ENCODE measurements at regions not wholly inside any gene's neighbourhood (a gene's known extent, or its start where the extent isn't known, plus 50 kb on each side); places are given as distances from the start of the nearest gene placed in this dataset.

- H4K20me1 ChIP-seq (ENCODE audit: insufficient read depth, low read depth, low read length): no peaks in the 10 kb centered on the region
- H3K27me3 ChIP-seq (ENCODE audit: low read length): no peaks in the 10 kb centered on the region
- peaks cover 28% of the 10 kb centered on the region for H3K4me1 ChIP-seq (ENCODE audit: low read length)
- no peak for DNase-seq
- H3K9ac ChIP-seq (ENCODE audit: low read length): no peak overlapping the region
- no peaks in the 10 kb centered on the region for H3K79me2 ChIP-seq (ENCODE audit: low read length)
- H2AFZ ChIP-seq (ENCODE audit: low read length): no peak overlapping the region
- no peaks in the 10 kb centered on the region for H3K36me3 ChIP-seq (ENCODE audit: insufficient read depth, low read length)
- no peak overlapping the region for H3K27ac ChIP-seq (ENCODE audit: low read length)
- H3K4me3 ChIP-seq (ENCODE audit: low read length): no peak overlapping the region
- H3K9me2 ChIP-seq (replicated peaks; ENCODE audit: insufficient read depth, low read length): no peaks in the 10 kb centered on the region
- H3K9me3 ChIP-seq (ENCODE audit: low read length): no peaks in the 10 kb centered on the region
- no peak overlapping the region for H3K4me2 ChIP-seq (ENCODE audit: low read depth, low read length, poor library complexity, severe bottlenecking)
These were observed 75.7 kb downstream of the FAM43A start for GRCh38 chr3:194761384-194761783.

GRCh38 chr3:194766845-194767244, 81.2 kb downstream of the FAM43A start:
- Histone ChIP-seq H2AFZ (ENCODE audit: low read length) (no peak overlapping the region), H3K79me2 (ENCODE audit: low read length) (no peaks in the 10 kb centered on the region), H3K9me2 (replicated peaks; ENCODE audit: insufficient read depth, low read length) (no peaks in the 10 kb centered on the region), H3K4me2 (ENCODE audit: low read depth, low read length, poor library complexity, severe bottlenecking) (no peak overlapping the region), H3K27me3 (ENCODE audit: low read length) (no peaks in the 10 kb centered on the region), H3K36me3 (ENCODE audit: insufficient read depth, low read length) (no peaks in the 10 kb centered on the region), H3K9me3 (ENCODE audit: low read length) (no peaks in the 10 kb centered on the region), H3K27ac (ENCODE audit: low read length) (no peak overlapping the region), H3K9ac (ENCODE audit: low read length) (no peak overlapping the region), H3K4me3 (ENCODE audit: low read length) (no peak overlapping the region), H4K20me1 (ENCODE audit: insufficient read depth, low read depth, low read length) (no peaks in the 10 kb centered on the region), H3K4me1 (ENCODE audit: low read length) (peaks cover 31% of the 10 kb centered on the region)
- DNase-seq: peak; percentile 62

- Histone ChIP-seq H3K4me1 (ENCODE audit: low read length) (peaks cover 32% of the 10 kb centered on the region), H3K79me2 (ENCODE audit: low read length) (no peaks in the 10 kb centered on the region), H3K27ac (ENCODE audit: low read length) (no peak overlapping the region), H3K4me2 (ENCODE audit: low read depth, low read length, poor library complexity, severe bottlenecking) (no peak overlapping the region), H3K27me3 (ENCODE audit: low read length) (no peaks in the 10 kb centered on the region), H3K9me3 (ENCODE audit: low read length) (no peaks in the 10 kb centered on the region), H3K9ac (ENCODE audit: low read length) (no peak overlapping the region), H4K20me1 (ENCODE audit: insufficient read depth, low read depth, low read length) (no peaks in the 10 kb centered on the region), H3K4me3 (ENCODE audit: low read length) (no peak overlapping the region), H3K9me2 (replicated peaks; ENCODE audit: insufficient read depth, low read length) (no peaks in the 10 kb centered on the region), H3K36me3 (ENCODE audit: insufficient read depth, low read length) (no peaks in the 10 kb centered on the region), H2AFZ (ENCODE audit: low read length) (no peak overlapping the region)
- no peak for DNase-seq
These were observed 81.9 kb downstream of the FAM43A start for GRCh38 chr3:194767446-194768207.

GRCh38 chr3:194768586-194768985, 82.9 kb downstream of the FAM43A start:
- H3K27me3 ChIP-seq (ENCODE audit: low read length): no peaks in the 10 kb centered on the region
- H2AFZ ChIP-seq (ENCODE audit: low read length): peak overlapping the region; percentile 32; the same call in 1 of the 2 replicates
- no peaks in the 10 kb centered on the region for H3K79me2 ChIP-seq (ENCODE audit: low read length)
- peak overlapping the region; percentile 3; the same call in 1 of the 2 replicates for H3K4me3 ChIP-seq (ENCODE audit: low read length)
- H4K20me1 ChIP-seq (ENCODE audit: insufficient read depth, low read depth, low read length): no peaks in the 10 kb centered on the region
- peak overlapping the region; percentile 42 for H3K4me2 ChIP-seq (ENCODE audit: low read depth, low read length, poor library complexity, severe bottlenecking)
- H3K9me2 ChIP-seq (replicated peaks; ENCODE audit: insufficient read depth, low read length): no peaks in the 10 kb centered on the region
- H3K36me3 ChIP-seq (ENCODE audit: insufficient read depth, low read length): no peaks in the 10 kb centered on the region
- DNase-seq: no peak
- H3K9me3 ChIP-seq (ENCODE audit: low read length): no peaks in the 10 kb centered on the region
- H3K4me1 ChIP-seq (ENCODE audit: low read length): peaks cover 41% of the 10 kb centered on the region
- H3K27ac ChIP-seq (ENCODE audit: low read length): no peak overlapping the region
- peak overlapping the region; percentile 31 for H3K9ac ChIP-seq (ENCODE audit: low read length)

- H3K9me2 ChIP-seq (replicated peaks; ENCODE audit: insufficient read depth, low read length): no peaks in the 10 kb centered on the region
- H3K36me3 ChIP-seq (ENCODE audit: insufficient read depth, low read length): no peaks in the 10 kb centered on the region
- H3K9ac ChIP-seq (ENCODE audit: low read length): peak overlapping the region; percentile 64
- peaks cover 43% of the 10 kb centered on the region for H3K4me1 ChIP-seq (ENCODE audit: low read length)
- H4K20me1 ChIP-seq (ENCODE audit: insufficient read depth, low read depth, low read length): no peaks in the 10 kb centered on the region
- peak overlapping the region; percentile 79 for H3K4me2 ChIP-seq (ENCODE audit: low read depth, low read length, poor library complexity, severe bottlenecking)
- peak; percentile 100 for DNase-seq
- peak overlapping the region; percentile 66 for H3K27ac ChIP-seq (ENCODE audit: low read length)
- H2AFZ ChIP-seq (ENCODE audit: low read length): peak overlapping the region; percentile 82
- H3K4me3 ChIP-seq (ENCODE audit: low read length): peak overlapping the region; percentile 59
- H3K27me3 ChIP-seq (ENCODE audit: low read length): no peaks in the 10 kb centered on the region
- no peaks in the 10 kb centered on the region for H3K79me2 ChIP-seq (ENCODE audit: low read length)
- no peaks in the 10 kb centered on the region for H3K9me3 ChIP-seq (ENCODE audit: low read length)
These were observed 83.4 kb downstream of the FAM43A start for GRCh38 chr3:194769020-194769643.

GRCh38 chr3:194772241-194773000, 86.7 kb downstream of the FAM43A start:
- no peak overlapping the region for H2AFZ ChIP-seq (ENCODE audit: low read length)
- H3K4me1 ChIP-seq (ENCODE audit: low read length): peaks cover 29% of the 10 kb centered on the region
- H3K27ac ChIP-seq (ENCODE audit: low read length): no peak overlapping the region
- no peak overlapping the region for H3K4me2 ChIP-seq (ENCODE audit: low read depth, low read length, poor library complexity, severe bottlenecking)
- no peaks in the 10 kb centered on the region for H3K79me2 ChIP-seq (ENCODE audit: low read length)
- no peak for DNase-seq
- H3K36me3 ChIP-seq (ENCODE audit: insufficient read depth, low read length): no peaks in the 10 kb centered on the region
- H3K9ac ChIP-seq (ENCODE audit: low read length): no peak overlapping the region
- H3K9me3 ChIP-seq (ENCODE audit: low read length): no peaks in the 10 kb centered on the region
- no peaks in the 10 kb centered on the region for H3K9me2 ChIP-seq (replicated peaks; ENCODE audit: insufficient read depth, low read length)
- no peaks in the 10 kb centered on the region for H3K27me3 ChIP-seq (ENCODE audit: low read length)
- no peak overlapping the region for H3K4me3 ChIP-seq (ENCODE audit: low read length)
- H4K20me1 ChIP-seq (ENCODE audit: insufficient read depth, low read depth, low read length): no peaks in the 10 kb centered on the region

- Histone ChIP-seq H3K4me3 (ENCODE audit: low read length) (no peak overlapping the region), H3K36me3 (ENCODE audit: insufficient read depth, low read length) (no peaks in the 10 kb centered on the region), H3K4me2 (ENCODE audit: low read depth, low read length, poor library complexity, severe bottlenecking) (no peak overlapping the region), H3K9me3 (ENCODE audit: low read length) (no peaks in the 10 kb centered on the region), H2AFZ (ENCODE audit: low read length) (no peak overlapping the region), H3K9ac (ENCODE audit: low read length) (no peak overlapping the region), H3K4me1 (ENCODE audit: low read length) (peaks cover 33% of the 10 kb centered on the region), H3K27ac (ENCODE audit: low read length) (no peak overlapping the region), H3K27me3 (ENCODE audit: low read length) (no peaks in the 10 kb centered on the region), H3K9me2 (replicated peaks; ENCODE audit: insufficient read depth, low read length) (no peaks in the 10 kb centered on the region), H4K20me1 (ENCODE audit: insufficient read depth, low read depth, low read length) (no peaks in the 10 kb centered on the region), H3K79me2 (ENCODE audit: low read length) (no peaks in the 10 kb centered on the region)
- no peak for DNase-seq
These were observed 87.5 kb downstream of the FAM43A start for GRCh38 chr3:194773216-194773615.

- no peaks in the 10 kb centered on the region for H3K36me3 ChIP-seq (ENCODE audit: insufficient read depth, low read length)
- H3K9ac ChIP-seq (ENCODE audit: low read length): no peak overlapping the region
- peaks cover 26% of the 10 kb centered on the region for H3K4me1 ChIP-seq (ENCODE audit: low read length)
- H3K27me3 ChIP-seq (ENCODE audit: low read length): no peaks in the 10 kb centered on the region
- no peaks in the 10 kb centered on the region for H4K20me1 ChIP-seq (ENCODE audit: insufficient read depth, low read depth, low read length)
- H2AFZ ChIP-seq (ENCODE audit: low read length): no peak overlapping the region
- no peak for DNase-seq
- no peaks in the 10 kb centered on the region for H3K9me3 ChIP-seq (ENCODE audit: low read length)
- no peak overlapping the region for H3K4me3 ChIP-seq (ENCODE audit: low read length)
- H3K27ac ChIP-seq (ENCODE audit: low read length): no peak overlapping the region
- H3K79me2 ChIP-seq (ENCODE audit: low read length): no peaks in the 10 kb centered on the region
- H3K4me2 ChIP-seq (ENCODE audit: low read depth, low read length, poor library complexity, severe bottlenecking): no peak overlapping the region
- H3K9me2 ChIP-seq (replicated peaks; ENCODE audit: insufficient read depth, low read length): no peaks in the 10 kb centered on the region
These were observed 88.2 kb downstream of the FAM43A start for GRCh38 chr3:194773771-194774455.
